Parathyroid adenoma (tissue), 2 donors: ENCODE measurements at regions not wholly inside any gene's neighbourhood (a gene's known extent, or its start where the extent isn't known, plus 50 kb on each side); places are given as distances from the start of the nearest gene placed in this dataset.

Experiments used
- H2AFZ ChIP-seq: fragments of 300-600 bp; sonication (generic); one replicate; pipeline ENCODE4 v1.7.0; 2017; ENCODE audit warnings: antibody characterized with exemption, mild to moderate bottlenecking
- H3K27ac ChIP-seq: fragments of 300-600 bp; sonication (generic); one replicate; pipeline ENCODE4 v1.7.0; 2017
- H3K27me3 ChIP-seq: fragments of 300-600 bp; sonication (generic); one replicate; pipeline ENCODE4 v1.7.0; 2017; ENCODE audit warnings: low read length; ENCODE audit not compliant: control insufficient read depth, insufficient read depth
- H3K36me3 ChIP-seq: fragments of 300-600 bp; sonication (generic); one replicate; pipeline ENCODE4 v1.7.0; 2017; ENCODE audit warnings: low read length; ENCODE audit not compliant: control insufficient read depth, insufficient read depth
- H3K4me1 ChIP-seq: fragments of 300-600 bp; sonication (generic); one replicate; pipeline ENCODE4 v1.7.0; 2017; ENCODE audit warnings: control low read depth
- H3K4me2 ChIP-seq: fragments of 300-600 bp; sonication (generic); one replicate; pipeline ENCODE4 v1.7.0; 2017; ENCODE audit warnings: low read length
- H3K4me3 ChIP-seq: fragments of 300-600 bp; sonication (generic); one replicate; pipeline ENCODE4 v1.7.0; 2017; ENCODE audit warnings: low read depth, low read length
- H3K79me2 ChIP-seq: fragments of 300-600 bp; sonication (generic); one replicate; pipeline ENCODE4 v1.7.0; 2017; ENCODE audit warnings: control low read depth
- H3K9ac ChIP-seq: fragments of 300-600 bp; sonication (generic); one replicate; pipeline ENCODE4 v1.7.0; 2017; ENCODE audit warnings: mild to moderate bottlenecking
- H3K9me3 ChIP-seq: fragments of 300-600 bp; sonication (generic); one replicate; pipeline ENCODE4 v1.7.0; 2017; ENCODE audit warnings: low read length; ENCODE audit not compliant: control insufficient read depth
- CTCF ChIP-seq: fragments of 300-600 bp; sonication (generic); IDR thresholded peaks from one replicate; pipeline ENCODE4 v1.7.0; 2017; ENCODE audit warnings: antibody characterized with exemption, mild to moderate bottlenecking
- donor health status: primary hyperparathyroidism.

- no peak overlapping the region for H3K4me2 ChIP-seq
- H3K4me3 ChIP-seq = no peak overlapping the region
- H3K79me2 ChIP-seq = no peaks in the 10 kb centered on the region
- no peak for TF ChIP-seq CTCF
- H3K36me3 ChIP-seq = no peaks in the 10 kb centered on the region
- no peak overlapping the region for H3K27ac ChIP-seq
- H3K9me3 ChIP-seq = no peaks in the 10 kb centered on the region
- no peak overlapping the region for H3K9ac ChIP-seq
- no peak overlapping the region for H2AFZ ChIP-seq
- H3K4me1 ChIP-seq = no peaks in the 10 kb centered on the region
- H3K27me3 ChIP-seq = no peaks in the 10 kb centered on the region
These were observed 107.0 kb upstream of the NSMCE3 start for GRCh38 chr15:29376590-29376989.

GRCh38 chr15:29369261-29369660 lies 99.6 kb upstream of the NSMCE3 start:
- H3K4me1 ChIP-seq = no peaks in the 10 kb centered on the region
- no peak overlapping the region for H3K4me2 ChIP-seq
- H3K9me3 ChIP-seq = no peaks in the 10 kb centered on the region
- peaks cover 18% of the 10 kb centered on the region for H3K79me2 ChIP-seq
- H3K27ac ChIP-seq = no peak overlapping the region
- TF ChIP-seq CTCF = no peak
- H3K4me3 ChIP-seq = no peak overlapping the region
- no peaks in the 10 kb centered on the region for H3K27me3 ChIP-seq
- H3K9ac ChIP-seq = no peak overlapping the region
- H2AFZ ChIP-seq = no peak overlapping the region
- no peaks in the 10 kb centered on the region for H3K36me3 ChIP-seq

- H3K27me3 ChIP-seq = no peaks in the 10 kb centered on the region
- no peak overlapping the region for H3K27ac ChIP-seq
- H3K4me1 ChIP-seq = no peaks in the 10 kb centered on the region
- H3K4me2 ChIP-seq = no peak overlapping the region
- H3K9me3 ChIP-seq = no peaks in the 10 kb centered on the region
- H2AFZ ChIP-seq = no peak overlapping the region
- no peak overlapping the region for H3K9ac ChIP-seq
- H3K4me3 ChIP-seq = no peak overlapping the region
- TF ChIP-seq CTCF = no peak
- H3K79me2 ChIP-seq = peaks cover 16% of the 10 kb centered on the region
- no peaks in the 10 kb centered on the region for H3K36me3 ChIP-seq
These were observed 94.9 kb upstream of the NSMCE3 start for GRCh38 chr15:29364426-29365078.

DNA sequence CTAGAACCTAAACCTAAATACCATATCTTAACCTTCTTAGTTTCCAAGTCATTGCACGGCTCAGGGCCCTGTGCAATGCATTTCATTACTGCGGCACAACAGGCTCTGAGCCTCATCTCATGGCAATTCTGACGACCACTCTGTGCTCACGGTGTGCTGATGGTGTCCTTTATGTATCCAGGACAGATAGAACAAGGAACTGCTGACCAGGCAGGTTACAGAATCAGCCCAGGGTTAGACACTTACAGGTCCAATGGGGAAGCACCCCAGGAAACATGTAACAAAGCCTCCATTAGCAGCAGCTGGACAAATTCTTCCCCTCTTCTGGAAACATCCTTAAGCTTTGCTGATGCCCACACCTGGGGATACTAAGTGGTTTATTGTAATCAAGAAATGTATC lies 91.9 kb upstream of the NSMCE3 start:
- TF ChIP-seq CTCF = no peak
- Histone ChIP-seq H3K27ac (no peak overlapping the region), H3K79me2 (peaks cover 4% of the 10 kb centered on the region), H2AFZ (no peak overlapping the region), H3K36me3 (no peaks in the 10 kb centered on the region), H3K4me1 (no peaks in the 10 kb centered on the region), H3K9me3 (no peaks in the 10 kb centered on the region), H3K4me2 (no peak overlapping the region), H3K4me3 (no peak overlapping the region), H3K9ac (no peak overlapping the region), H3K27me3 (no peaks in the 10 kb centered on the region)

- H2AFZ ChIP-seq = no peak overlapping the region
- no peak for TF ChIP-seq CTCF
- no peaks in the 10 kb centered on the region for H3K36me3 ChIP-seq
- no peaks in the 10 kb centered on the region for H3K27me3 ChIP-seq
- H3K4me3 ChIP-seq = no peak overlapping the region
- H3K27ac ChIP-seq = no peak overlapping the region
- no peak overlapping the region for H3K9ac ChIP-seq
- H3K79me2 ChIP-seq = no peaks in the 10 kb centered on the region
- no peaks in the 10 kb centered on the region for H3K4me1 ChIP-seq
- no peaks in the 10 kb centered on the region for H3K9me3 ChIP-seq
- H3K4me2 ChIP-seq = no peak overlapping the region
These were observed 90.5 kb upstream of the NSMCE3 start for GRCh38 chr15:29360152-29360551.
